Panc1 (cell line): ENCODE measurements at regions not wholly inside any gene's neighbourhood (a gene's known extent, or its start where the extent isn't known, plus 50 kb on each side); places are given as distances from the start of the nearest gene placed in this dataset.

Experiments
- ATAC-seq: fragments of 200-7000 bp; cut with Tn5 transposase; 2 replicates; pipeline ENCODE4 v1.9.1; 2020; ENCODE audit warnings: mild to moderate bottlenecking, moderate library complexity
- BruUV-seq: library from RNA; stranded (reverse); fragments of 400-500 nt; replicated peaks from 2 replicates; lab custom pipeline; 2021; lab: Mats Ljungman, UMichigan
- CTCF ChIA-PET: fragments of 300-600 bp; sonication (Branson Sonifier 250); formaldehyde crosslinking; loops from one replicate; lab custom pipeline; 2022; ENCODE audit warnings: antibody characterized with exemption; lab: Charles Lee
- POLR2A ChIA-PET: fragments of 300-600 bp; sonication (Branson Sonifier 250); formaldehyde crosslinking; loops from one replicate; lab custom pipeline; 2022; ENCODE audit warnings: antibody characterized with exemption; lab: Charles Lee
- DNase-seq: peaks from one replicate; pipeline ENCODE4 v3.0.0-alpha.2; 2010; ENCODE audit warnings: low read depth, low spot score
- H3K27ac ChIP-seq: 2 replicates; pipeline ENCODE4 v1.5.1; 2011; ENCODE audit warnings: mild to moderate bottlenecking, low read length, inconsistent platforms
- H3K27me3 ChIP-seq: fragments of 200-500 bp; sonication (Bioruptor generic); 2 replicates; pipeline ENCODE4 v1.6.0; 2014; ENCODE audit warnings: low read length, inconsistent platforms; ENCODE audit not compliant: control insufficient read depth, insufficient read depth
- H3K36me3 ChIP-seq: fragments of 200-500 bp; sonication (Bioruptor generic); 2 replicates; pipeline ENCODE4 v1.5.1; 2014; ENCODE audit warnings: inconsistent platforms, mild to moderate bottlenecking, low read length, moderate library complexity; ENCODE audit not compliant: control insufficient read depth, insufficient read depth
- H3K4me1 ChIP-seq: 2 replicates; pipeline ENCODE4 v1.5.1; 2011; ENCODE audit warnings: inconsistent platforms, mild to moderate bottlenecking, low read length, moderate library complexity; ENCODE audit not compliant: control insufficient read depth, insufficient read depth
- H3K4me3 ChIP-seq, 2 experiments: 2 replicates each; pipeline ENCODE4 v1.5.1; 2011 to 2012; ENCODE audit warnings: low read depth in 2 of 2, low read length in 2 of 2, mild to moderate bottlenecking in 2 of 2, inconsistent platforms in 1 of 2, moderate library complexity in 1 of 2
- H3K9me3 ChIP-seq: fragments of 200-500 bp; sonication (Bioruptor generic); 2 replicates; pipeline ENCODE4 v1.5.1; 2014; ENCODE audit warnings: low read depth, mild to moderate bottlenecking, inconsistent platforms, low read length, moderate library complexity; ENCODE audit not compliant: control insufficient read depth, insufficient read depth
- POLR2AphosphoS5 ChIP-seq: IDR thresholded peaks from 2 replicates; pipeline ENCODE4 v1.6.1; 2012; ENCODE audit warnings: mild to moderate bottlenecking, low read depth, low read length, moderate library complexity
- SIN3A ChIP-seq: IDR thresholded peaks from 2 replicates; pipeline ENCODE4 v1.6.1; 2012; ENCODE audit warnings: low read depth, mild to moderate bottlenecking, low read length, moderate library complexity, borderline replicate concordance; ENCODE audit not compliant: insufficient read depth
- TCF7L2 ChIP-seq: IDR thresholded peaks from 2 replicates; pipeline ENCODE4 v1.6.1; 2011; ENCODE audit warnings: mild to moderate bottlenecking, low read depth, low read length, inconsistent platforms
- in situ Hi-C: cut with HindIII; loops from 2 replicates; pipeline ENCODE4 v1.10.0; 2016; ENCODE audit warnings: low sequenced_read_pairs, low pct_unique_long_range_greater_than_20kb
- intact Hi-C: fragments of 100-400 bp; cut with micrococcal nuclease; formaldehyde crosslinking; loops from one replicate; pipeline ENCODE4 v1.10.0; 2022; ENCODE audit not compliant: unreplicated experiment
- TF ChIP-seq, protein P1 (sequence below), 2 experiments: IDR thresholded peaks; 2 replicates each; pipeline ENCODE4 v1.6.1; 2011 to 2012; ENCODE audit warnings: low read depth in 2 of 2, control low read depth in 1 of 2, low read length in 1 of 2, mild to moderate bottlenecking in 1 of 2, moderate library complexity in 1 of 2; ENCODE audit not compliant: insufficient read depth in 1 of 2
- TF ChIP-seq, protein P2 (sequence below): fragments of 450-650 bp; IDR thresholded peaks from 2 replicates; pipeline ENCODE4 v1.5.1; 2017; ENCODE audit warnings: mild to moderate bottlenecking

DNA sequence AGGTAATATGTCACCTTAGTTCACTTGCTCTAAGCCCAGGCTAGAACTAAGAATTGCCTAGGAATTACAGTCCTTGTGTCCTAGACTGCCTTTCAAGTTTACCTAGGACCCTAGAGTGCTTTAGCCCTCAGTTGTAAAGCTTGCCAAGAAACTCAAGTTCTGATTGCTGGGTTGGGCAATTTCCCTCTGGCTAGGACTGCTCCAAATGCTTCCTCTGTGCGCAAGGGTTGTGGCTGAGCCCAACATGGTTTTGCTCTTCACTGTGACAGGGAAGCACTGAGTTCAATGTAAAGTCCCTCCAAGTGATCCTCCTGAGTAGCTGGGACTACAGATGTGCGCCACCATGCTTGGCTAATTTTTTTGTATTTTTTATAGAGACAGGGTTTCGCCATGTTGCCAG lies 102.3 kb upstream of the NEK7 start:
- no peaks in the 10 kb centered on the region for H3K36me3 ChIP-seq
- no TSS peak for BruUV-seq
- DNase-seq, result no peak
- intact Hi-C loops, result no loop called here
- in situ Hi-C loops, result no loop called here
- no peaks in the 10 kb centered on the region for H3K9me3 ChIP-seq
- H3K4me1 ChIP-seq, result no peaks in the 10 kb centered on the region
- no peak overlapping the region for H3K27ac ChIP-seq
- ChIA-PET CTCF (no interaction called here), POLR2A (no interaction called here)
- ATAC-seq, result no peak
- no peak overlapping the region for H3K4me3 ChIP-seq
- no peaks in the 10 kb centered on the region; the same call in 1 of the 2 replicates for H3K27me3 ChIP-seq
- TF ChIP-seq TCF7L2, result no peak
- TF ChIP-seq, protein P1, sequence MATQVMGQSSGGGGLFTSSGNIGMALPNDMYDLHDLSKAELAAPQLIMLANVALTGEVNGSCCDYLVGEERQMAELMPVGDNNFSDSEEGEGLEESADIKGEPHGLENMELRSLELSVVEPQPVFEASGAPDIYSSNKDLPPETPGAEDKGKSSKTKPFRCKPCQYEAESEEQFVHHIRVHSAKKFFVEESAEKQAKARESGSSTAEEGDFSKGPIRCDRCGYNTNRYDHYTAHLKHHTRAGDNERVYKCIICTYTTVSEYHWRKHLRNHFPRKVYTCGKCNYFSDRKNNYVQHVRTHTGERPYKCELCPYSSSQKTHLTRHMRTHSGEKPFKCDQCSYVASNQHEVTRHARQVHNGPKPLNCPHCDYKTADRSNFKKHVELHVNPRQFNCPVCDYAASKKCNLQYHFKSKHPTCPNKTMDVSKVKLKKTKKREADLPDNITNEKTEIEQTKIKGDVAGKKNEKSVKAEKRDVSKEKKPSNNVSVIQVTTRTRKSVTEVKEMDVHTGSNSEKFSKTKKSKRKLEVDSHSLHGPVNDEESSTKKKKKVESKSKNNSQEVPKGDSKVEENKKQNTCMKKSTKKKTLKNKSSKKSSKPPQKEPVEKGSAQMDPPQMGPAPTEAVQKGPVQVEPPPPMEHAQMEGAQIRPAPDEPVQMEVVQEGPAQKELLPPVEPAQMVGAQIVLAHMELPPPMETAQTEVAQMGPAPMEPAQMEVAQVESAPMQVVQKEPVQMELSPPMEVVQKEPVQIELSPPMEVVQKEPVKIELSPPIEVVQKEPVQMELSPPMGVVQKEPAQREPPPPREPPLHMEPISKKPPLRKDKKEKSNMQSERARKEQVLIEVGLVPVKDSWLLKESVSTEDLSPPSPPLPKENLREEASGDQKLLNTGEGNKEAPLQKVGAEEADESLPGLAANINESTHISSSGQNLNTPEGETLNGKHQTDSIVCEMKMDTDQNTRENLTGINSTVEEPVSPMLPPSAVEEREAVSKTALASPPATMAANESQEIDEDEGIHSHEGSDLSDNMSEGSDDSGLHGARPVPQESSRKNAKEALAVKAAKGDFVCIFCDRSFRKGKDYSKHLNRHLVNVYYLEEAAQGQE (IDR thresholded peaks at IDR 0.05; ENCODE audit: insufficient read depth in 1 of 2, low read depth in 2 of 2, low read length in 1 of 2), result no peak

DNA sequence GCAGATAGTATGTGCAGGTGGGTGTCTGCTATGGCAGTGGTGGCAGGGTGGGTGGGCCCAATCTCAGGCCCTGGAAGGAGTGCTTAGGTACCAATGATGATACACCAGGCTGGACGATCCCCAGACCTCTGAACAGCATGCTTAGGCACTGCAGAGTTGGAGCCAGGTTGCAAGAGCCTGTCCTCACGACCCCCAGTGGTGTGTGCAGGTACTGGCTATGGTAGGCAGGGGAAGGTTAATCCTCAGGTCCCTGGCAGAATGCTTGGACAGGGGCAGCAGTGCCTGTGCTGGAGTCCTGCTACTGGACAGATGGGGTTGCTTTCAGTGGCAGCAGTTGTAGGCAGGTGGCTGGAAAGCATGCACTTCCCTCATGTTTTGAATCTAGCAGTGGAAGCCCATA lies 100.5 kb upstream of the NEK7 start:
- H3K27me3 ChIP-seq, result no peaks in the 10 kb centered on the region; the same call in 1 of the 2 replicates
- POLR2A ChIA-PET, result no interaction called here
- intact Hi-C loops (no loop called here), in situ Hi-C loops (no loop called here)
- TF ChIP-seq, protein P2, sequence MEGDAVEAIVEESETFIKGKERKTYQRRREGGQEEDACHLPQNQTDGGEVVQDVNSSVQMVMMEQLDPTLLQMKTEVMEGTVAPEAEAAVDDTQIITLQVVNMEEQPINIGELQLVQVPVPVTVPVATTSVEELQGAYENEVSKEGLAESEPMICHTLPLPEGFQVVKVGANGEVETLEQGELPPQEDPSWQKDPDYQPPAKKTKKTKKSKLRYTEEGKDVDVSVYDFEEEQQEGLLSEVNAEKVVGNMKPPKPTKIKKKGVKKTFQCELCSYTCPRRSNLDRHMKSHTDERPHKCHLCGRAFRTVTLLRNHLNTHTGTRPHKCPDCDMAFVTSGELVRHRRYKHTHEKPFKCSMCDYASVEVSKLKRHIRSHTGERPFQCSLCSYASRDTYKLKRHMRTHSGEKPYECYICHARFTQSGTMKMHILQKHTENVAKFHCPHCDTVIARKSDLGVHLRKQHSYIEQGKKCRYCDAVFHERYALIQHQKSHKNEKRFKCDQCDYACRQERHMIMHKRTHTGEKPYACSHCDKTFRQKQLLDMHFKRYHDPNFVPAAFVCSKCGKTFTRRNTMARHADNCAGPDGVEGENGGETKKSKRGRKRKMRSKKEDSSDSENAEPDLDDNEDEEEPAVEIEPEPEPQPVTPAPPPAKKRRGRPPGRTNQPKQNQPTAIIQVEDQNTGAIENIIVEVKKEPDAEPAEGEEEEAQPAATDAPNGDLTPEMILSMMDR, result no peak; the same call in 1 of the 2 replicates
- TF ChIP-seq, protein P1 (IDR thresholded peaks at IDR 0.05; ENCODE audit: insufficient read depth in 1 of 2, low read depth in 2 of 2, low read length in 1 of 2), result no peak
- TF ChIP-seq SIN3A (no peak), TCF7L2 (no peak), POLR2AphosphoS5 (no peak)
- DNase-seq (no peak), ATAC-seq (no peak)
- no peaks in the 10 kb centered on the region for H3K9me3 ChIP-seq
- BruUV-seq, result no TSS peak
- no peaks in the 10 kb centered on the region for H3K36me3 ChIP-seq
- H3K27ac ChIP-seq, result no peak overlapping the region
- CTCF ChIA-PET, result no interaction called here
- no peaks in the 10 kb centered on the region for H3K4me1 ChIP-seq
- H3K4me3 ChIP-seq, result no peak overlapping the region
